Activated B cell treated with CpG ODN at 0.5 μM for 24 hours (primary cell): ENCODE measurements at regions not wholly inside any gene's neighbourhood (a gene's known extent, or its start where the extent isn't known, plus 50 kb on each side); places are given as distances from the start of the nearest gene placed in this dataset.

Experiments
- ATAC-seq: fragments of 200-7000 bp; cut with Tn5 transposase; one replicate; pipeline ENCODE4 v1.10.0; 2021; ENCODE audit warnings: low read depth, mild to moderate bottlenecking, moderate library complexity
- CTCF ChIA-PET: fragments of 350-600 bp; sonication (Branson Sonifier 250); formaldehyde crosslinking; loops from one replicate; lab custom pipeline; 2021; ENCODE audit warnings: antibody characterized with exemption; lab: Charles Lee
- POLR2A ChIA-PET: fragments of 350-600 bp; sonication (Branson Sonifier 250); formaldehyde crosslinking; loops from one replicate; lab custom pipeline; 2021; ENCODE audit warnings: antibody characterized with exemption; lab: Charles Lee
- DNase-seq: peaks from one replicate; pipeline ENCODE4 v3.0.0; 2022
- H3K27ac Mint-ChIP-seq: one replicate; pipeline ENCODE4 v1.8.0; 2020; ENCODE audit warnings: mixed read lengths
- H3K27me3 Mint-ChIP-seq: one replicate; pipeline ENCODE4 v1.8.0; 2021; ENCODE audit warnings: mixed read lengths
- H3K36me3 Mint-ChIP-seq: one replicate; pipeline ENCODE4 v1.8.0; 2021; ENCODE audit warnings: low read depth, mixed read lengths
- H3K4me1 Mint-ChIP-seq: one replicate; pipeline ENCODE4 v1.8.0; 2021; ENCODE audit warnings: mixed read lengths
- H3K4me3 Mint-ChIP-seq: one replicate; pipeline ENCODE4 v1.8.0; 2020; ENCODE audit warnings: mild to moderate bottlenecking, mixed read lengths
- H3K9me3 Mint-ChIP-seq: one replicate; pipeline ENCODE4 v1.8.0; 2020; ENCODE audit warnings: mixed read lengths
- intact Hi-C: fragments of 100-400 bp; cut with micrococcal nuclease; formaldehyde crosslinking; loops from one replicate; pipeline ENCODE4 v1.15.1; 2024
- TF ChIP-seq, protein P1 (sequence below): fragments of 200-600 bp; IDR thresholded peaks from one replicate; pipeline ENCODE4 v1.8.0; 2022; ENCODE audit warnings: antibody characterized with exemption, mild to moderate bottlenecking

DNA sequence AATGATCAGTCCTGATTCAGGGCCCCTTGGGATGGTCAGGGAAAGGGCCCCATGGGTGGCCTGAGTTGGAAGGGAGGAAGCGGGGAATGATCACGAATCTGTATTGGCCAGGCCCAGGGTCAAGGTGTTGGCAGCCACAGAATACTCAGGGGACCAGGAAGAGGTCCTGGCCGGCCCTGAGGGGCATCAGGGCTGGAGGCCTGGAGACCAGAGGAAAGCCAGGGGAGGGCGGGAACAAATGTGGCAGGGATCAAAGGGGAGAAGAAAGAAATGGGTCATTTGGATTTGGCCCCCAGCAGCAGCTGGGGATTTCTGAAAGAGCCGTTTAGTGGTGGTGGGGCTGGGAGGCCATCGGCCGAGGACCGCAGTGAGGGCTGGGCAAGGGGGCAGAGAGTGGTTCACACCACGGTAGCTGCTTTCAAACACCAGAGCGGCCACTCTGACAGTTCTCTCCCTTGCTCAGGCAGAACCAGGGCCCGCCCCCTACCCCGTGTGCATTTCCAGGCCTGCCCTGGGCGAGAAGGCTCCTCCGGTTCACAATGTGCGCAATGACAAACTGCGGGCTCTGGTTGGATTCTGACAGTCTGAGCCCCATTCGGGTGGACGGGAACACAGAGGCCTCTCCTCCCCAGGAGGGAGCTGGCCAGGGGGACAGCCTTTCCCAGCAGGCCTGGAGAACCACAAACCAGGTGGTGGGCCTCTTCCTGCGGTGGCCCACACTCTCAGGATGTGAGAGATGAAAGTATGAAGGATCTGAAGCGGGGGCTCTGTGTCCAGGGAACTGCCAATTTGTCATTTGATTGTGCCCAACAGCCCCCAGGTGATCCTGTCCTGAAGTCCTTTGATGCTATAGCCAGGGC is 220.3 kb upstream of the IER5L start:
- no peaks in the 10 kb centered on the region for H3K36me3 Mint-ChIP-seq
- no peak overlapping the region for H3K4me3 Mint-ChIP-seq
- ATAC-seq (no peak), DNase-seq (no peak)
- ChIA-PET CTCF (no interaction called here), POLR2A (no interaction called here)
- H3K27ac Mint-ChIP-seq: no peak overlapping the region
- H3K4me1 Mint-ChIP-seq: no peaks in the 10 kb centered on the region
- TF ChIP-seq, protein P1, sequence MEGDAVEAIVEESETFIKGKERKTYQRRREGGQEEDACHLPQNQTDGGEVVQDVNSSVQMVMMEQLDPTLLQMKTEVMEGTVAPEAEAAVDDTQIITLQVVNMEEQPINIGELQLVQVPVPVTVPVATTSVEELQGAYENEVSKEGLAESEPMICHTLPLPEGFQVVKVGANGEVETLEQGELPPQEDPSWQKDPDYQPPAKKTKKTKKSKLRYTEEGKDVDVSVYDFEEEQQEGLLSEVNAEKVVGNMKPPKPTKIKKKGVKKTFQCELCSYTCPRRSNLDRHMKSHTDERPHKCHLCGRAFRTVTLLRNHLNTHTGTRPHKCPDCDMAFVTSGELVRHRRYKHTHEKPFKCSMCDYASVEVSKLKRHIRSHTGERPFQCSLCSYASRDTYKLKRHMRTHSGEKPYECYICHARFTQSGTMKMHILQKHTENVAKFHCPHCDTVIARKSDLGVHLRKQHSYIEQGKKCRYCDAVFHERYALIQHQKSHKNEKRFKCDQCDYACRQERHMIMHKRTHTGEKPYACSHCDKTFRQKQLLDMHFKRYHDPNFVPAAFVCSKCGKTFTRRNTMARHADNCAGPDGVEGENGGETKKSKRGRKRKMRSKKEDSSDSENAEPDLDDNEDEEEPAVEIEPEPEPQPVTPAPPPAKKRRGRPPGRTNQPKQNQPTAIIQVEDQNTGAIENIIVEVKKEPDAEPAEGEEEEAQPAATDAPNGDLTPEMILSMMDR: no peak
- no peaks in the 10 kb centered on the region for H3K9me3 Mint-ChIP-seq
- intact Hi-C loops: no loop called here
- H3K27me3 Mint-ChIP-seq: peaks cover 3% of the 10 kb centered on the region

- H3K27me3 Mint-ChIP-seq: no peaks in the 10 kb centered on the region
- ChIA-PET CTCF (no interaction called here), POLR2A (no interaction called here)
- H3K9me3 Mint-ChIP-seq: no peaks in the 10 kb centered on the region
- H3K4me1 Mint-ChIP-seq: no peaks in the 10 kb centered on the region
- DNase-seq (no peak), ATAC-seq (no peak)
- TF ChIP-seq, protein P1: no peak
- intact Hi-C loops: no loop called here
- no peaks in the 10 kb centered on the region for H3K36me3 Mint-ChIP-seq
- H3K27ac Mint-ChIP-seq: no peak overlapping the region
- H3K4me3 Mint-ChIP-seq: no peak overlapping the region
These were observed 219.3 kb upstream of the IER5L start for GRCh38 chr9:129397335-129397734.

- Mint-ChIP-seq H3K9me3 (no peaks in the 10 kb centered on the region), H3K4me1 (no peaks in the 10 kb centered on the region)
- POLR2A ChIA-PET: no interaction called here
These were observed 218.3 kb upstream of the IER5L start for GRCh38 chr9:129396365-129396708.

GRCh38 chr9:129395633-129396364 is 217.7 kb upstream of the IER5L start:
- Mint-ChIP-seq H3K36me3 (no peaks in the 10 kb centered on the region), H3K9me3 (no peaks in the 10 kb centered on the region), H3K4me1 (no peaks in the 10 kb centered on the region), H3K27me3 (no peaks in the 10 kb centered on the region), H3K4me3 (no peak overlapping the region), H3K27ac (no peak overlapping the region)
- intact Hi-C loops: no loop called here
- TF ChIP-seq, protein P1: no peak
- DNase-seq (no peak), ATAC-seq (no peak)
- ChIA-PET CTCF (no interaction called here), POLR2A (no interaction called here)

More at GRCh38 chr9:129396365-129396708, 218.3 kb upstream of the IER5L start:
- no peak overlapping the region for H3K27ac Mint-ChIP-seq
- ATAC-seq (no peak), DNase-seq (no peak)
- H3K4me3 Mint-ChIP-seq: no peak overlapping the region
- no peaks in the 10 kb centered on the region for H3K27me3 Mint-ChIP-seq
- TF ChIP-seq, protein P1: no peak
- CTCF ChIA-PET: no interaction called here
- no peaks in the 10 kb centered on the region for H3K36me3 Mint-ChIP-seq
- intact Hi-C loops: no loop called here

DNA sequence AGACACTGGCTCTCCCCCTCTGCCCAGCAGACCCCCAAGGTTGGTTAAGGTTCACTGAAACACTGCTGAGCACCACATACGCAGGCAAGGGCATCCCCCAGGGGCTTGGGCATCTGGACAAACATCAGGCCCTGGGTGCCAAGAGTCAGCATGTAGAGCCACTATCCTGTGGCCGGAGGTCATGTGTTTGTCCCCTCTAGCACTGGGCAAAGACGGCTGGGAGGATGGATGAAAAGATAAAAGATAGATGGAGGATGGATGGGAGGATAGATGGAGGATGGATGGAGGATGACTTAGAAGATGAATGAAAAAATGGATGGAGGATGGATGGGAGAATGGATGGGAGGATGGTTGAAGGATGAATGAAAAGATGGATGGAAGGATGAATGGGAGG is 216.8 kb upstream of the IER5L start:
- Mint-ChIP-seq H3K4me1 (no peaks in the 10 kb centered on the region), H3K27ac (no peak overlapping the region), H3K4me3 (no peak overlapping the region), H3K27me3 (no peaks in the 10 kb centered on the region), H3K36me3 (no peaks in the 10 kb centered on the region), H3K9me3 (no peaks in the 10 kb centered on the region)
- intact Hi-C loops: no loop called here
- POLR2A ChIA-PET: no interaction called here
- CTCF ChIA-PET: no interaction called here
- ATAC-seq: no peak
- TF ChIP-seq, protein P1: no peak
- DNase-seq: no peak
